ENCODE measurements at regions not wholly inside any gene's neighbourhood (a gene's known extent, or its start where the extent isn't known, plus 50 kb on each side); places are given as distances from the start of the nearest gene placed in this dataset.

DNA sequence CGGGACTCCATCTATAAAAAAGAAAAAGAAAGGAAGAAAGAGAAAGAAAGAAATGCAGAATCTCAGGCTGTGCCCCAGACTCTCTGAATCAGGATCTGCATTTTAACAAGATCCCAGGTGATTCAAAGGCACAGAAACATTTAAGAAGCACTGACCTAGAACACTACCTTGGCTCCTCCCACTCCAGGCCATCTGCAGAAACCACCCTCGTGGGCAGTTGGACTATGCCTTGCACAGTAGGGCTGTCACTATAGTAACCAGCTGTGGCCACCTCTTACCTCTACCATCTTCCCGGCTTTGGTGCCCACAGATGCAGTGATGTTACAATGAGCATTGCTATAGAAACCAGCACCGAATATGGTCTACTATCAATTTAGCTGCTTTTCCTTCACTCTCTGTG is 110.9 kb upstream of the PWP1 start:
- no peak overlapping the region for H3K56ac ChIP-seq (replicated peaks; ENCODE audit: insufficient read length, low read depth, low read length)
- POLR2A ChIA-PET (ENCODE audit: partially characterized antibody) = interaction anchor here (1.2 kb wide), 1 partner anchor 14 kb away, joined by 3 read pairs; no protein-coding TSS in a partner anchor
- no peak overlapping the region for H3K23ac ChIP-seq (ENCODE audit: insufficient read length)
- H2AFZ ChIP-seq (ENCODE audit: low read length) = no peak overlapping the region
- no peak overlapping the region for H3K18ac ChIP-seq (ENCODE audit: extremely low read depth, low read length)
- TF ChIP-seq RXRA (IDR thresholded peaks at IDR 0.05; ENCODE audit: insufficient read depth, low read depth, low read length) = no peak
- no peak for TF ChIP-seq YY1 (IDR thresholded peaks at IDR 0.05; ENCODE audit: low read depth, low read length)
- TF ChIP-seq JUN (IDR thresholded peaks at IDR 0.05; ENCODE audit: low read depth, low read length) = no peak
- TF ChIP-seq CBX8 (IDR thresholded peaks at IDR 0.05; ENCODE audit: borderline replicate concordance, low read depth, low read length) = no peak
- TF ChIP-seq BRCA1 (IDR thresholded peaks at IDR 0.05; ENCODE audit: low read depth, low read length) = no peak
- TF ChIP-seq, protein P1, sequence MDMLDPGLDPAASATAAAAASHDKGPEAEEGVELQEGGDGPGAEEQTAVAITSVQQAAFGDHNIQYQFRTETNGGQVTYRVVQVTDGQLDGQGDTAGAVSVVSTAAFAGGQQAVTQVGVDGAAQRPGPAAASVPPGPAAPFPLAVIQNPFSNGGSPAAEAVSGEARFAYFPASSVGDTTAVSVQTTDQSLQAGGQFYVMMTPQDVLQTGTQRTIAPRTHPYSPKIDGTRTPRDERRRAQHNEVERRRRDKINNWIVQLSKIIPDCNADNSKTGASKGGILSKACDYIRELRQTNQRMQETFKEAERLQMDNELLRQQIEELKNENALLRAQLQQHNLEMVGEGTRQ (IDR thresholded peaks at IDR 0.05; ENCODE audit: low read length) = no peak
- TF ChIP-seq GABPA (IDR thresholded peaks at IDR 0.05; ENCODE audit: borderline replicate concordance, insufficient read depth, low read length) = no peak
- no peak for TF ChIP-seq HDAC6 (IDR thresholded peaks at IDR 0.05; ENCODE audit: low read depth, low read length)
- no peak for TF ChIP-seq TCF12 (IDR thresholded peaks at IDR 0.05; ENCODE audit: low read depth, low read length)
- no peak for TF ChIP-seq CEBPB (IDR thresholded peaks at IDR 0.05; ENCODE audit: low read depth, low read length)
- TF ChIP-seq KDM5A (IDR thresholded peaks at IDR 0.05; ENCODE audit: low read length) = no peak
- TF ChIP-seq NANOG (IDR thresholded peaks at IDR 0.05; ENCODE audit: insufficient read depth, low read depth, low read length, poor library complexity, severe bottlenecking) = no peak
- TF ChIP-seq EZH2 (IDR thresholded peaks at IDR 0.05; ENCODE audit: low read depth, low read length, severe bottlenecking) = no peak
- CTCF ChIA-PET (ENCODE audit: partially characterized antibody) = interaction anchor here (1.1 to 2.7 kb wide), 6 partner anchors 9 to 35 kb away, joined by 3 to 15 read pairs (median 4); no protein-coding TSS in a partner anchor
- H3K14ac ChIP-seq (ENCODE audit: insufficient read length) = no peak overlapping the region
- no peak overlapping the region for H2BK120ac ChIP-seq (replicated peaks; ENCODE audit: low read depth, low read length)
- no peak for FAIRE-seq
- no peaks in the 10 kb centered on the region for H4K20me1 ChIP-seq (replicated peaks in 1 of 2; ENCODE audit: control insufficient read depth in 1 of 2, insufficient read depth in 2 of 2, low read length in 2 of 2)
- no peak overlapping the region for H3K9ac ChIP-seq (replicated peaks in 1 of 4; ENCODE audit: extremely low read depth in 1 of 4, low read depth in 3 of 4, low read length in 3 of 4)
- no peak overlapping the region for H2BK12ac ChIP-seq (ENCODE audit: low read depth, low read length)
- no peaks in the 10 kb centered on the region for H3K4me1 ChIP-seq (replicated peaks in 1 of 4; ENCODE audit: control insufficient read depth in 3 of 4, insufficient read depth in 4 of 4, low read length in 3 of 4)
- 90% methylated on average over 4 of the region's 4 CpGs; no CpG with 5 or more reads in 1 of the 2 experiments for WGBS, 2 experiments (ENCODE audit: extremely low coverage in 1 of 2, insufficient coverage in 1 of 2, insufficient read length in 1 of 2, insufficient replicate concordance in 2 of 2, low coverage in 1 of 2, low lambda C conversion rate in 2 of 2, missing lambda C conversion rate in 1 of 2)
- H3K4me2 ChIP-seq (ENCODE audit: insufficient read depth in 1 of 2, low read depth in 2 of 2, low read length in 2 of 2) = no peak overlapping the region
- no peak overlapping the region for H4K5ac ChIP-seq (ENCODE audit: insufficient read length, low read depth, low read length)
- H3K23me2 ChIP-seq (ENCODE audit: low read depth, low read length) = peaks cover 2% of the 10 kb centered on the region; the same call in 1 of the 2 replicates
- H3K27me3 ChIP-seq (replicated peaks in 1 of 4; ENCODE audit: control insufficient read depth in 3 of 4, extremely low read depth in 1 of 4, insufficient read depth in 3 of 4, low read length in 3 of 4) = no peaks in the 10 kb centered on the region
- H3K9me3 ChIP-seq (ENCODE audit: insufficient read depth in 2 of 2, low read depth in 1 of 2, low read length in 1 of 2) = no peaks in the 10 kb centered on the region
- no peak overlapping the region for H3K4me3 ChIP-seq (ENCODE audit: extremely low read depth in 1 of 4, insufficient read depth in 2 of 4, low read depth in 3 of 4, low read length in 4 of 4)
- H3K79me1 ChIP-seq (ENCODE audit: low read depth, low read length) = no peaks in the 10 kb centered on the region
- no peak overlapping the region for H4K91ac ChIP-seq (replicated peaks; ENCODE audit: insufficient read length, low read length)
- H2AK5ac ChIP-seq (ENCODE audit: low read depth, low read length) = no peak overlapping the region
- no peaks in the 10 kb centered on the region for H3K36me3 ChIP-seq (ENCODE audit: control insufficient read depth in 2 of 4, insufficient read depth in 4 of 4, low read length in 3 of 4)
- no peak overlapping the region for H2BK5ac ChIP-seq (ENCODE audit: low read depth, low read length)
- DNase-seq (ENCODE audit: low read depth in 1 of 2, low spot score in 2 of 2) = no peak
- no peak overlapping the region for H2BK15ac ChIP-seq (ENCODE audit: low read length)
- no peak overlapping the region for H4K8ac ChIP-seq (ENCODE audit: extremely low read depth, insufficient read depth, low read length)
- no peak overlapping the region for H3K4ac ChIP-seq (replicated peaks; ENCODE audit: insufficient read length, low read depth, low read length)
- H3K27ac ChIP-seq (ENCODE audit: low read depth, low read length) = no peak overlapping the region
- no peaks in the 10 kb centered on the region for H3K79me2 ChIP-seq (ENCODE audit: control insufficient read depth in 1 of 2, insufficient read depth in 2 of 2, low read length in 2 of 2)
- H2BK20ac ChIP-seq (ENCODE audit: low read length) = no peak overlapping the region

Data from H1 (cell line).